HL-60 (cell line): ENCODE measurements at regions not wholly inside any gene's neighbourhood (a gene's known extent, or its start where the extent isn't known, plus 50 kb on each side); places are given as distances from the start of the nearest gene placed in this dataset.

ENCODE experiments used
- TF ChIP-seq, protein P1 (sequence below): IDR thresholded peaks from 2 replicates; pipeline ENCODE4 v1.6.1; 2012; ENCODE audit warnings: low read depth; ENCODE audit not compliant: insufficient replicate concordance
- TF ChIP-seq, protein P2 (sequence below): IDR thresholded peaks from one replicate; pipeline ENCODE4 v1.5.1; 2011; ENCODE audit warnings: low read length, control low read depth, inconsistent platforms; ENCODE audit not compliant: insufficient read depth

DNA sequence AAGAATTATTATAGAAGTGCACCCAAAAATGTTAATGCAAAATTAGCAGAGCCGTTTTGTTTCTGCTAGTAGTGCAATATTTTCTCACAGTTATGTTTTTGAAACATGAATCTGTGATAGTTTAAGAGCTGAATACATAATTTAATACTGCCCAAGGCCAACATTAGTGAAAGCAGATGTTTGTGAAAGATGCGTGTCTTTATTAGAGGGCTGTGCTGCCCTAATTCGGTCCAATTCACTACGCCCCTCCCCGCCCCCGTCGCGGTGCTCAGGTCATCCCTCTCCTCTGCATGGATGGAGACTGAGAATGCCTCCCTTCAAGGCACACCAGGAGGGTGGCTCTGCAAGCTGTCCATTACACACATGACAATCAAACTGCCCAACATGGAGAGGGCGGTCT lies 172.0 kb downstream of the TEX36 start:
- TF ChIP-seq, protein P1, sequence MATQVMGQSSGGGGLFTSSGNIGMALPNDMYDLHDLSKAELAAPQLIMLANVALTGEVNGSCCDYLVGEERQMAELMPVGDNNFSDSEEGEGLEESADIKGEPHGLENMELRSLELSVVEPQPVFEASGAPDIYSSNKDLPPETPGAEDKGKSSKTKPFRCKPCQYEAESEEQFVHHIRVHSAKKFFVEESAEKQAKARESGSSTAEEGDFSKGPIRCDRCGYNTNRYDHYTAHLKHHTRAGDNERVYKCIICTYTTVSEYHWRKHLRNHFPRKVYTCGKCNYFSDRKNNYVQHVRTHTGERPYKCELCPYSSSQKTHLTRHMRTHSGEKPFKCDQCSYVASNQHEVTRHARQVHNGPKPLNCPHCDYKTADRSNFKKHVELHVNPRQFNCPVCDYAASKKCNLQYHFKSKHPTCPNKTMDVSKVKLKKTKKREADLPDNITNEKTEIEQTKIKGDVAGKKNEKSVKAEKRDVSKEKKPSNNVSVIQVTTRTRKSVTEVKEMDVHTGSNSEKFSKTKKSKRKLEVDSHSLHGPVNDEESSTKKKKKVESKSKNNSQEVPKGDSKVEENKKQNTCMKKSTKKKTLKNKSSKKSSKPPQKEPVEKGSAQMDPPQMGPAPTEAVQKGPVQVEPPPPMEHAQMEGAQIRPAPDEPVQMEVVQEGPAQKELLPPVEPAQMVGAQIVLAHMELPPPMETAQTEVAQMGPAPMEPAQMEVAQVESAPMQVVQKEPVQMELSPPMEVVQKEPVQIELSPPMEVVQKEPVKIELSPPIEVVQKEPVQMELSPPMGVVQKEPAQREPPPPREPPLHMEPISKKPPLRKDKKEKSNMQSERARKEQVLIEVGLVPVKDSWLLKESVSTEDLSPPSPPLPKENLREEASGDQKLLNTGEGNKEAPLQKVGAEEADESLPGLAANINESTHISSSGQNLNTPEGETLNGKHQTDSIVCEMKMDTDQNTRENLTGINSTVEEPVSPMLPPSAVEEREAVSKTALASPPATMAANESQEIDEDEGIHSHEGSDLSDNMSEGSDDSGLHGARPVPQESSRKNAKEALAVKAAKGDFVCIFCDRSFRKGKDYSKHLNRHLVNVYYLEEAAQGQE = no peak
- TF ChIP-seq, protein P2, sequence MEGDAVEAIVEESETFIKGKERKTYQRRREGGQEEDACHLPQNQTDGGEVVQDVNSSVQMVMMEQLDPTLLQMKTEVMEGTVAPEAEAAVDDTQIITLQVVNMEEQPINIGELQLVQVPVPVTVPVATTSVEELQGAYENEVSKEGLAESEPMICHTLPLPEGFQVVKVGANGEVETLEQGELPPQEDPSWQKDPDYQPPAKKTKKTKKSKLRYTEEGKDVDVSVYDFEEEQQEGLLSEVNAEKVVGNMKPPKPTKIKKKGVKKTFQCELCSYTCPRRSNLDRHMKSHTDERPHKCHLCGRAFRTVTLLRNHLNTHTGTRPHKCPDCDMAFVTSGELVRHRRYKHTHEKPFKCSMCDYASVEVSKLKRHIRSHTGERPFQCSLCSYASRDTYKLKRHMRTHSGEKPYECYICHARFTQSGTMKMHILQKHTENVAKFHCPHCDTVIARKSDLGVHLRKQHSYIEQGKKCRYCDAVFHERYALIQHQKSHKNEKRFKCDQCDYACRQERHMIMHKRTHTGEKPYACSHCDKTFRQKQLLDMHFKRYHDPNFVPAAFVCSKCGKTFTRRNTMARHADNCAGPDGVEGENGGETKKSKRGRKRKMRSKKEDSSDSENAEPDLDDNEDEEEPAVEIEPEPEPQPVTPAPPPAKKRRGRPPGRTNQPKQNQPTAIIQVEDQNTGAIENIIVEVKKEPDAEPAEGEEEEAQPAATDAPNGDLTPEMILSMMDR = no peak
